ENCODE measurements at regions not wholly inside any gene's neighbourhood (a gene's known extent, or its start where the extent isn't known, plus 50 kb on each side); places are given as distances from the start of the nearest gene placed in this dataset.

DNA sequence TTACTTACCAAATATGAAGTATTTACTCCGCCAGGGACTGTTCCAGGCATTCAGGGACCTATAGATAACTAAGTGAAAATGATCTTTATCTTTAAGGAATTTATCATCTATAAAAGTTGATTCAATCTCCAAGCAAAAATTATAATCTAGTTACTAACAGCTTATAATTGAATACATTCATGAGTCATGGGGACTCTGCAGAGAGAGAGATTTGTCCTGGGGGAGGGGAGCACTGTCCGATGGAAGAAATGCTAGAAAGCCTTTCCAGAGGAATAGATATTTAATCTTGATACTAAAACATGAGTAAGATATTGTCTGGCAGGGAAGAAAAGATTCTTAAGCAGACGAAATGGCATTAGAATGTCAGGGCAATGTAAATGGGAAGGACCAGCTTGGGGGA is 139.3 kb downstream of the CD164 start:
- TF ChIP-seq, protein P1, sequence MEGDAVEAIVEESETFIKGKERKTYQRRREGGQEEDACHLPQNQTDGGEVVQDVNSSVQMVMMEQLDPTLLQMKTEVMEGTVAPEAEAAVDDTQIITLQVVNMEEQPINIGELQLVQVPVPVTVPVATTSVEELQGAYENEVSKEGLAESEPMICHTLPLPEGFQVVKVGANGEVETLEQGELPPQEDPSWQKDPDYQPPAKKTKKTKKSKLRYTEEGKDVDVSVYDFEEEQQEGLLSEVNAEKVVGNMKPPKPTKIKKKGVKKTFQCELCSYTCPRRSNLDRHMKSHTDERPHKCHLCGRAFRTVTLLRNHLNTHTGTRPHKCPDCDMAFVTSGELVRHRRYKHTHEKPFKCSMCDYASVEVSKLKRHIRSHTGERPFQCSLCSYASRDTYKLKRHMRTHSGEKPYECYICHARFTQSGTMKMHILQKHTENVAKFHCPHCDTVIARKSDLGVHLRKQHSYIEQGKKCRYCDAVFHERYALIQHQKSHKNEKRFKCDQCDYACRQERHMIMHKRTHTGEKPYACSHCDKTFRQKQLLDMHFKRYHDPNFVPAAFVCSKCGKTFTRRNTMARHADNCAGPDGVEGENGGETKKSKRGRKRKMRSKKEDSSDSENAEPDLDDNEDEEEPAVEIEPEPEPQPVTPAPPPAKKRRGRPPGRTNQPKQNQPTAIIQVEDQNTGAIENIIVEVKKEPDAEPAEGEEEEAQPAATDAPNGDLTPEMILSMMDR (IDR thresholded peaks at IDR 0.05) = no peak
- TF ChIP-seq EP300 (IDR thresholded peaks at IDR 0.05) (no peak), POLR2A (IDR thresholded peaks at IDR 0.05) (no peak)
